Hepatocyte (in vitro differentiated cells): ENCODE measurements at regions not wholly inside any gene's neighbourhood (a gene's known extent, or its start where the extent isn't known, plus 50 kb on each side); places are given as distances from the start of the nearest gene placed in this dataset.

Source experiments
- EZH2 ChIP-seq: fragments of 200-600 bp; sonication (generic); IDR thresholded peaks from 2 replicates; pipeline ENCODE4 v1.6.1; 2016; ENCODE audit warnings: antibody characterized with exemption, mild to moderate bottlenecking, borderline replicate concordance
- TF ChIP-seq, protein P1 (sequence below): fragments of 200-600 bp; sonication (generic); IDR thresholded peaks from 2 replicates; pipeline ENCODE4 v1.5.1; 2016; ENCODE audit warnings: antibody characterized with exemption, mild to moderate bottlenecking; ENCODE audit not compliant: poor library complexity

DNA sequence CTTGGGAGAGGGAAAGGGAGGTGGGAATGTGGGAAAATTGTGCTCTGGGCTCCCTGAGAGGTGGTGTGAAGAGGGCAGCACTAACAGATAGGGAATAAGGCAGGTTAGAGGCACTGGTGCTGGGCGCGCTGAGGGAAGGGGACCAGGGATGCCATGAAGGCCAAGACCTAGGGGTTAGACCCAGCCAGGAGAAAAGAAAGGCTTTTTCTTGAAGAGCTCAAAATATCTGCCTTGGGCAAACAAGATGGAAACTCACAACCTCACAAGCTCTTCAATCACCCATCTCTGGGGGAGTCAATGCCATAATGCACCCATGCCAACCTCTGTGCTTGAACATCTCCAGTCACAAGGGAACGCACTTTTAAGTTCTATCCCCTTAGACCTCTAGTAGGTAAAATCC, 363.6 kb upstream of the CHD6 start:
- TF ChIP-seq, protein P1, sequence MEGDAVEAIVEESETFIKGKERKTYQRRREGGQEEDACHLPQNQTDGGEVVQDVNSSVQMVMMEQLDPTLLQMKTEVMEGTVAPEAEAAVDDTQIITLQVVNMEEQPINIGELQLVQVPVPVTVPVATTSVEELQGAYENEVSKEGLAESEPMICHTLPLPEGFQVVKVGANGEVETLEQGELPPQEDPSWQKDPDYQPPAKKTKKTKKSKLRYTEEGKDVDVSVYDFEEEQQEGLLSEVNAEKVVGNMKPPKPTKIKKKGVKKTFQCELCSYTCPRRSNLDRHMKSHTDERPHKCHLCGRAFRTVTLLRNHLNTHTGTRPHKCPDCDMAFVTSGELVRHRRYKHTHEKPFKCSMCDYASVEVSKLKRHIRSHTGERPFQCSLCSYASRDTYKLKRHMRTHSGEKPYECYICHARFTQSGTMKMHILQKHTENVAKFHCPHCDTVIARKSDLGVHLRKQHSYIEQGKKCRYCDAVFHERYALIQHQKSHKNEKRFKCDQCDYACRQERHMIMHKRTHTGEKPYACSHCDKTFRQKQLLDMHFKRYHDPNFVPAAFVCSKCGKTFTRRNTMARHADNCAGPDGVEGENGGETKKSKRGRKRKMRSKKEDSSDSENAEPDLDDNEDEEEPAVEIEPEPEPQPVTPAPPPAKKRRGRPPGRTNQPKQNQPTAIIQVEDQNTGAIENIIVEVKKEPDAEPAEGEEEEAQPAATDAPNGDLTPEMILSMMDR, result no peak
- TF ChIP-seq EZH2, result no peak
